Parathyroid adenoma (tissue), 2 donors: ENCODE measurements at regions not wholly inside any gene's neighbourhood (a gene's known extent, or its start where the extent isn't known, plus 50 kb on each side); places are given as distances from the start of the nearest gene placed in this dataset.

ENCODE experiments used
- H2AFZ ChIP-seq: fragments of 300-600 bp; sonication (generic); one replicate; pipeline ENCODE4 v1.7.0; 2017; ENCODE audit warnings: antibody characterized with exemption, mild to moderate bottlenecking
- H3K27ac ChIP-seq: fragments of 300-600 bp; sonication (generic); one replicate; pipeline ENCODE4 v1.7.0; 2017
- H3K27me3 ChIP-seq: fragments of 300-600 bp; sonication (generic); one replicate; pipeline ENCODE4 v1.7.0; 2017; ENCODE audit warnings: low read length; ENCODE audit not compliant: control insufficient read depth, insufficient read depth
- H3K36me3 ChIP-seq: fragments of 300-600 bp; sonication (generic); one replicate; pipeline ENCODE4 v1.7.0; 2017; ENCODE audit warnings: low read length; ENCODE audit not compliant: control insufficient read depth, insufficient read depth
- H3K4me1 ChIP-seq: fragments of 300-600 bp; sonication (generic); one replicate; pipeline ENCODE4 v1.7.0; 2017; ENCODE audit warnings: control low read depth
- H3K4me2 ChIP-seq: fragments of 300-600 bp; sonication (generic); one replicate; pipeline ENCODE4 v1.7.0; 2017; ENCODE audit warnings: low read length
- H3K4me3 ChIP-seq: fragments of 300-600 bp; sonication (generic); one replicate; pipeline ENCODE4 v1.7.0; 2017; ENCODE audit warnings: low read depth, low read length
- H3K79me2 ChIP-seq: fragments of 300-600 bp; sonication (generic); one replicate; pipeline ENCODE4 v1.7.0; 2017; ENCODE audit warnings: control low read depth
- H3K9ac ChIP-seq: fragments of 300-600 bp; sonication (generic); one replicate; pipeline ENCODE4 v1.7.0; 2017; ENCODE audit warnings: mild to moderate bottlenecking
- H3K9me3 ChIP-seq: fragments of 300-600 bp; sonication (generic); one replicate; pipeline ENCODE4 v1.7.0; 2017; ENCODE audit warnings: low read length; ENCODE audit not compliant: control insufficient read depth
- TF ChIP-seq, protein P1 (sequence below): fragments of 300-600 bp; sonication (generic); IDR thresholded peaks from one replicate; pipeline ENCODE4 v1.7.0; 2017; ENCODE audit warnings: antibody characterized with exemption, mild to moderate bottlenecking
- donor health status: primary hyperparathyroidism.

DNA sequence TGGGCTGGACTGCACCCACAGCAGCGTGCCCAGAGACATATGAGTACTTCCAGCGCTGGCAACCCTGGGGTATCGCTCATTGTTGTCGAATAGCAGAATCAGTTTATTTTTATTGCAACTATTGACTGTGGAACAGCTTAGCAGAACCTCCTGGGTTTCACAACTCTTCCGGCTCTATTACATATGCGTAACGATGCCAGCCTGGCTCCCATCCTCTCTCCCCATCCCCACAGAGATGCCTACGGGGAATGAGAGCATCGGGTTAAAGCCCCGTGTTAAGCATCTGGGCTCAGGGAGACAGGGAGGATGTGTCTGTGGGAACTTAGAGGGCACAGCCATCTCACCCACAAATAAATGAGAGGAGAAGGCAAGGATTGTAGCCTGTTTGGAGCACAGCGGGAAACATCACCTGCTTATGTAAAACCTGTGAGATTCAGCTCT, 76.6 kb upstream of the DLG1 start:
- H3K79me2 ChIP-seq, result no peaks in the 10 kb centered on the region
- no peaks in the 10 kb centered on the region for H3K27me3 ChIP-seq
- H3K9ac ChIP-seq, result no peak overlapping the region
- H3K9me3 ChIP-seq, result no peaks in the 10 kb centered on the region
- no peak overlapping the region for H3K27ac ChIP-seq
- no peaks in the 10 kb centered on the region for H3K4me1 ChIP-seq
- no peak overlapping the region for H2AFZ ChIP-seq
- no peak overlapping the region for H3K4me2 ChIP-seq
- no peak overlapping the region for H3K4me3 ChIP-seq
- H3K36me3 ChIP-seq, result no peaks in the 10 kb centered on the region
- TF ChIP-seq, protein P1, sequence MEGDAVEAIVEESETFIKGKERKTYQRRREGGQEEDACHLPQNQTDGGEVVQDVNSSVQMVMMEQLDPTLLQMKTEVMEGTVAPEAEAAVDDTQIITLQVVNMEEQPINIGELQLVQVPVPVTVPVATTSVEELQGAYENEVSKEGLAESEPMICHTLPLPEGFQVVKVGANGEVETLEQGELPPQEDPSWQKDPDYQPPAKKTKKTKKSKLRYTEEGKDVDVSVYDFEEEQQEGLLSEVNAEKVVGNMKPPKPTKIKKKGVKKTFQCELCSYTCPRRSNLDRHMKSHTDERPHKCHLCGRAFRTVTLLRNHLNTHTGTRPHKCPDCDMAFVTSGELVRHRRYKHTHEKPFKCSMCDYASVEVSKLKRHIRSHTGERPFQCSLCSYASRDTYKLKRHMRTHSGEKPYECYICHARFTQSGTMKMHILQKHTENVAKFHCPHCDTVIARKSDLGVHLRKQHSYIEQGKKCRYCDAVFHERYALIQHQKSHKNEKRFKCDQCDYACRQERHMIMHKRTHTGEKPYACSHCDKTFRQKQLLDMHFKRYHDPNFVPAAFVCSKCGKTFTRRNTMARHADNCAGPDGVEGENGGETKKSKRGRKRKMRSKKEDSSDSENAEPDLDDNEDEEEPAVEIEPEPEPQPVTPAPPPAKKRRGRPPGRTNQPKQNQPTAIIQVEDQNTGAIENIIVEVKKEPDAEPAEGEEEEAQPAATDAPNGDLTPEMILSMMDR, result no peak

DNA sequence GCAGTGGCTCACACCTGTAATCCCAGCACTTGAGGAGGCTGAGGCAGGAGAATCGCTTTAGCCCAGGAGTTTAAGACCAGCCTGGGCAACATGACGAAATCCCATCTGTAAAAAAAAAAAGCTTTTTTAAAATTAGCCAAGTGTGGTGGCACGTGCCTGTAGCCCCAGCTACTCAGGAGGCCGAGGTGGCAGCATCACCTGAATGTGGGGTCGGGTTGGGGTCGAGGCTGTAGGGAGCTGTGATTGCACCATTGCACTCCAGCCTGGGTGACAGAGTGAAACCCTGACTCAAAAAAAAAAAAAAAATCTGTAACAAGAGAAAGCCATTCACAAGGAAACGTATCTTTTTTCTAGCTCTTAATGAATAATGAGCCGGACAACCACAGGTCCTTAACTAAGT, 74.7 kb upstream of the DLG1 start:
- no peak overlapping the region for H3K4me2 ChIP-seq
- no peak overlapping the region for H3K9ac ChIP-seq
- no peak overlapping the region for H2AFZ ChIP-seq
- H3K27me3 ChIP-seq, result no peaks in the 10 kb centered on the region
- H3K79me2 ChIP-seq, result no peaks in the 10 kb centered on the region
- H3K27ac ChIP-seq, result no peak overlapping the region
- H3K9me3 ChIP-seq, result no peaks in the 10 kb centered on the region
- TF ChIP-seq, protein P1, result no peak
- no peaks in the 10 kb centered on the region for H3K4me1 ChIP-seq
- no peak overlapping the region for H3K4me3 ChIP-seq
- no peaks in the 10 kb centered on the region for H3K36me3 ChIP-seq

DNA sequence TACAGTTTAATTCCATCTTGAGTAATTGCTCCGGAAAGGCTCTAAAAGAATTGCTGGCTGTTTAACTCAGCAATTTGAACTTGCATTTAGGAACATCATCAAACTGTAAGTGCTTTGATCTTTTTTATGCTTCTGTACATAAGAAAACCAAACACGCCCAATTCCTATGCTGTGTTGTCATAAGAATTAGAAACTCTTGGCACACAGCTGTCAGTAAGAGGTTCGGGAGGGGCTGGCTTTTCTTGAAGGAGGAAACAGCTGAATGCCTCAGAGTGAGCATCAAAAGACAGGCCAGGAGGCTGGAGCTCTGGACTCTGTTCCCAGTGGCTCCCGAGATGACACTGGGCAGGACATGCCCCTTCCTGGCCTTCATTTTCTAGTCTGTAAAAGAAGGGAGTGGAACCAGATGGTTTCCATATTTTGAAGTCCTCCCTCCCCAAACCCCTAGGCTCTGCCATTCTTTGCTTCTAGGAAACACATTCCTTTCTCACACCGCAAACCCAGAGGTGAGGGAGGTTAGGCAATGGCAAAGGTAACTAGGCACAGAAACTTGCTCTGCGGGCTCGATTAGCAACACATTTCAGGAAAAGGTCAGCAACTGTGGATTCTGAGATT, 73.7 kb upstream of the DLG1 start:
- H3K27me3 ChIP-seq, result no peaks in the 10 kb centered on the region
- H3K4me3 ChIP-seq, result no peak overlapping the region
- TF ChIP-seq, protein P1, result no peak
- H3K4me2 ChIP-seq, result no peak overlapping the region
- no peaks in the 10 kb centered on the region for H3K9me3 ChIP-seq
- H3K27ac ChIP-seq, result no peak overlapping the region
- H3K4me1 ChIP-seq, result no peaks in the 10 kb centered on the region
- no peak overlapping the region for H3K9ac ChIP-seq
- no peak overlapping the region for H2AFZ ChIP-seq
- no peaks in the 10 kb centered on the region for H3K36me3 ChIP-seq
- H3K79me2 ChIP-seq, result no peaks in the 10 kb centered on the region

DNA sequence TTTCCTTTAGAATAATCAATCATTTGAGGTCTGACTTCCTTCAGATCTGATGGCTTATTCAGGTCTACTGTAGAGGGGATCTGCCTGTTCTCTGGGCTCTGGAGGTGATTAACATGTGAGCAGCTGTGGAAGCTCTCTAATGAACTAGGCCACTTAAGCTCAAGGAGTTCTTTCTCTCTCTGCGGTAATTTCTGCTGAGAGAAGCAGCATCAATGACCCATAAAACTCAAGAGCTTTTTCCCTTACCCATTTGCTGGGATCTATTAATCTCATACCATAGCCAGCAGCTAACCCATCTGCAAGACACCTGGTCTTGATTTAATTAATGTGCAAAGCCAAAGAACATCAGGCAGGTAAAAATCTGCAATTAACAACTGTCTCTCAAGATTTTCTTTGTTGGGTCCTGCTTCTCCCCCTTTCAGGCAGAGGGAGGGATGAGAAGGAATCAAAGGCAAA, 73.2 kb upstream of the DLG1 start:
- H3K27ac ChIP-seq, result no peak overlapping the region
- H3K36me3 ChIP-seq, result no peaks in the 10 kb centered on the region
- H3K4me1 ChIP-seq, result no peaks in the 10 kb centered on the region
- no peaks in the 10 kb centered on the region for H3K27me3 ChIP-seq
- no peaks in the 10 kb centered on the region for H3K9me3 ChIP-seq
- no peak overlapping the region for H3K4me2 ChIP-seq
- H3K9ac ChIP-seq, result no peak overlapping the region
- no peaks in the 10 kb centered on the region for H3K79me2 ChIP-seq
- H2AFZ ChIP-seq, result no peak overlapping the region
- TF ChIP-seq, protein P1, result no peak
- H3K4me3 ChIP-seq, result no peak overlapping the region

DNA sequence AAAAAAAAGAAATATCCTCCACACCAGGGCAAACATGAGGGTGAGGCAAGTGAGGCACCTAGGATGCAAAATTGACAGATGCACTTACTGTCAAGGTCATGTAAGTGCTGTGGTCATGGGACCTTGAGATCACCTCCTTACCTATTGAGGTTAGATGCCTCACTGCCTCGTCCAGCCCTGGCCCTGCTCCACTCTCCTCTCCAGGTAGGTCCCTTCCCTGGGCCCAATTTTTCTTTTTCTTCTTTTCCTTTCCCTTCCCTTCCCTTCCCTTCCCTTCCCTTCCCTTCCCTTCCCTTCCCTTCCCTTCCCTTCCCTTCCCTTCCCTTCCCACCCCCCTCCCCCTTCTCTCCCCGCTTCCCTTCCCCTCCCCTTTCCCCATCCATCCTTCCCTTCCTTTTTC, 71.1 kb upstream of the DLG1 start:
- no peak overlapping the region for H3K4me3 ChIP-seq
- TF ChIP-seq, protein P1, result no peak
- H3K4me1 ChIP-seq, result no peaks in the 10 kb centered on the region
- no peaks in the 10 kb centered on the region for H3K79me2 ChIP-seq
- no peaks in the 10 kb centered on the region for H3K9me3 ChIP-seq
- no peak overlapping the region for H3K4me2 ChIP-seq
- no peaks in the 10 kb centered on the region for H3K27me3 ChIP-seq
- no peak overlapping the region for H2AFZ ChIP-seq
- H3K9ac ChIP-seq, result no peak overlapping the region
- H3K36me3 ChIP-seq, result no peaks in the 10 kb centered on the region
- no peak overlapping the region for H3K27ac ChIP-seq
